ENCODE measurements at regions not wholly inside any gene's neighbourhood (a gene's known extent, or its start where the extent isn't known, plus 50 kb on each side); places are given as distances from the start of the nearest gene placed in this dataset.

GRCh38 chr4:115871596-115871995, 758.2 kb upstream of the NDST4 start:
- TF ChIP-seq, protein P1, sequence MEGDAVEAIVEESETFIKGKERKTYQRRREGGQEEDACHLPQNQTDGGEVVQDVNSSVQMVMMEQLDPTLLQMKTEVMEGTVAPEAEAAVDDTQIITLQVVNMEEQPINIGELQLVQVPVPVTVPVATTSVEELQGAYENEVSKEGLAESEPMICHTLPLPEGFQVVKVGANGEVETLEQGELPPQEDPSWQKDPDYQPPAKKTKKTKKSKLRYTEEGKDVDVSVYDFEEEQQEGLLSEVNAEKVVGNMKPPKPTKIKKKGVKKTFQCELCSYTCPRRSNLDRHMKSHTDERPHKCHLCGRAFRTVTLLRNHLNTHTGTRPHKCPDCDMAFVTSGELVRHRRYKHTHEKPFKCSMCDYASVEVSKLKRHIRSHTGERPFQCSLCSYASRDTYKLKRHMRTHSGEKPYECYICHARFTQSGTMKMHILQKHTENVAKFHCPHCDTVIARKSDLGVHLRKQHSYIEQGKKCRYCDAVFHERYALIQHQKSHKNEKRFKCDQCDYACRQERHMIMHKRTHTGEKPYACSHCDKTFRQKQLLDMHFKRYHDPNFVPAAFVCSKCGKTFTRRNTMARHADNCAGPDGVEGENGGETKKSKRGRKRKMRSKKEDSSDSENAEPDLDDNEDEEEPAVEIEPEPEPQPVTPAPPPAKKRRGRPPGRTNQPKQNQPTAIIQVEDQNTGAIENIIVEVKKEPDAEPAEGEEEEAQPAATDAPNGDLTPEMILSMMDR (IDR thresholded peaks at IDR 0.05) = no peak
- no peak for TF ChIP-seq POLR2A (IDR thresholded peaks at IDR 0.05)

Data from suprapubic skin (tissue), 3 donors.